ENCODE measurements at regions not wholly inside any gene's neighbourhood (a gene's known extent, or its start where the extent isn't known, plus 50 kb on each side); places are given as distances from the start of the nearest gene placed in this dataset.

GRCh38 chr13:81568824-81569223 is 1227.9 kb upstream of the SPRY2 start:
- POLR2A ChIA-PET: no interaction called here

GRCh38 chr13:81565849-81566248 is 1224.9 kb upstream of the SPRY2 start:
- Histone ChIP-seq H3K4me3 (ENCODE audit: low read depth, low read length) (no peak overlapping the region), H3K27ac (ENCODE audit: extremely low read depth, low read depth, low read length) (no peak overlapping the region), H3K36me3 (ENCODE audit: control insufficient read depth in 2 of 2, insufficient read depth in 1 of 2, low read length in 2 of 2) (no peaks in the 10 kb centered on the region), H3K9me3 (ENCODE audit: control insufficient read depth, insufficient read depth, low read depth, low read length) (no peaks in the 10 kb centered on the region), H3K4me1 (ENCODE audit: control insufficient read depth, insufficient read depth, low read length) (no peaks in the 10 kb centered on the region)
- ChIA-PET POLR2A (no interaction called here), CTCF (no interaction called here)
- TF ChIP-seq MEIS1 (CRISPR knock-in tag; IDR thresholded peaks at IDR 0.05; ENCODE audit: borderline replicate concordance) (no peak), ZNF473 (tag by site-specific recombination; IDR thresholded peaks at IDR 0.05) (no peak)

More at GRCh38 chr13:81568824-81569223, 1227.9 kb upstream of the SPRY2 start:
- no peaks in the 10 kb centered on the region for H3K4me1 ChIP-seq (ENCODE audit: control insufficient read depth, insufficient read depth, low read length)
- H3K27ac ChIP-seq (ENCODE audit: extremely low read depth, low read depth, low read length): no peak overlapping the region
- TF ChIP-seq, protein P1, sequence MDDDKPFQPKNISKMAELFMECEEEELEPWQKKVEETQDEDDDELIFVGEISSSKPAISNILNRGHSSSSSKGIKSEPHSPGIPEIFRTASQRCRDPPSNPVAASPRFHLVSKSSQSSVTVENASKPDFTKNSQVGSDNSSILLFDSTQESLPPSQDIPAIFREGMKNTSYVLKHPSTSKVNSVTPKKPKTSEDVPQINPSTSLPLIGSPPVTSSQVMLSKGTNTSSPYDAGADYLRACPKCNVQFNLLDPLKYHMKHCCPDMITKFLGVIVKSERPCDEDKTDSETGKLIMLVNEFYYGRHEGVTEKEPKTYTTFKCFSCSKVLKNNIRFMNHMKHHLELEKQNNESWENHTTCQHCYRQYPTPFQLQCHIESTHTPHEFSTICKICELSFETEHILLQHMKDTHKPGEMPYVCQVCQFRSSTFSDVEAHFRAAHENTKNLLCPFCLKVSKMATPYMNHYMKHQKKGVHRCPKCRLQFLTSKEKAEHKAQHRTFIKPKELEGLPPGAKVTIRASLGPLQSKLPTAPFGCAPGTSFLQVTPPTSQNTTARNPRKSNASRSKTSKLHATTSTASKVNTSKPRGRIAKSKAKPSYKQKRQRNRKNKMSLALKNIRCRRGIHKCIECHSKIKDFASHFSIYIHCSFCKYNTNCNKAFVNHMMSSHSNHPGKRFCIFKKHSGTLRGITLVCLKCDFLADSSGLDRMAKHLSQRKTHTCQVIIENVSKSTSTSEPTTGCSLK (tag by site-specific recombination; IDR thresholded peaks at IDR 0.05): no peak
- TF ChIP-seq ZNF645 (tag by site-specific recombination; IDR thresholded peaks at IDR 0.05): no peak
- no peak for TF ChIP-seq ZNF837 (tag by site-specific recombination; IDR thresholded peaks at IDR 0.05)
- no peak for TF ChIP-seq BCL11A (tag by site-specific recombination; IDR thresholded peaks at IDR 0.05; ENCODE audit: low read depth)
- TF ChIP-seq GLIS2 (tag by site-specific recombination; IDR thresholded peaks at IDR 0.05): no peak
- no peak for TF ChIP-seq PRDM1 (tag by site-specific recombination; IDR thresholded peaks at IDR 0.05)
- TF ChIP-seq ZNF654 (tag by site-specific recombination; IDR thresholded peaks at IDR 0.05; ENCODE audit: low read depth): no peak
- no peak for TF ChIP-seq ZNF623 (tag by site-specific recombination; IDR thresholded peaks at IDR 0.05)
- no peak for TF ChIP-seq OSR2 (tag by site-specific recombination; IDR thresholded peaks at IDR 0.05)
- TF ChIP-seq ZNF302 (tag by site-specific recombination; IDR thresholded peaks at IDR 0.05; ENCODE audit: low read depth): no peak
- TF ChIP-seq ZNF692 (tag by site-specific recombination; IDR thresholded peaks at IDR 0.05): no peak
- TF ChIP-seq ZNF555 (tag by site-specific recombination; conservative IDR thresholded peaks at IDR 0.05): no peak
- CTCF ChIA-PET: no interaction called here
- no peak overlapping the region for H3K4me3 ChIP-seq (ENCODE audit: low read depth, low read length)
- no peaks in the 10 kb centered on the region for H3K36me3 ChIP-seq (ENCODE audit: control insufficient read depth in 2 of 2, insufficient read depth in 1 of 2, low read length in 2 of 2)
- no peaks in the 10 kb centered on the region for H3K9me3 ChIP-seq (ENCODE audit: control insufficient read depth, insufficient read depth, low read depth, low read length)

GRCh38 chr13:81563091-81563490 is 1222.2 kb upstream of the SPRY2 start:
- no peaks in the 10 kb centered on the region for H3K4me1 ChIP-seq (ENCODE audit: control insufficient read depth, insufficient read depth, low read length)
- H3K9me3 ChIP-seq (ENCODE audit: control insufficient read depth, insufficient read depth, low read depth, low read length): no peaks in the 10 kb centered on the region
- POLR2A ChIA-PET: no interaction called here
- no peak overlapping the region for H3K4me3 ChIP-seq (ENCODE audit: low read depth, low read length)
- no peaks in the 10 kb centered on the region for H3K36me3 ChIP-seq (ENCODE audit: control insufficient read depth in 2 of 2, insufficient read depth in 1 of 2, low read length in 2 of 2)
- CTCF ChIA-PET: no interaction called here
- H3K27ac ChIP-seq (ENCODE audit: extremely low read depth, low read depth, low read length): no peak overlapping the region
- no peak for TF ChIP-seq ZBTB20 (tag by site-specific recombination; IDR thresholded peaks at IDR 0.05)
- no peak for TF ChIP-seq ZNF324 (tag by site-specific recombination; IDR thresholded peaks at IDR 0.05)
- TF ChIP-seq ZNF354C (tag by site-specific recombination; IDR thresholded peaks at IDR 0.05; ENCODE audit: borderline replicate concordance, low read depth): no peak
- no peak for TF ChIP-seq BCL6B (tag by site-specific recombination; IDR thresholded peaks at IDR 0.05)
